ENCODE measurements at regions not wholly inside any gene's neighbourhood (a gene's known extent, or its start where the extent isn't known, plus 50 kb on each side); places are given as distances from the start of the nearest gene placed in this dataset.

- Histone ChIP-seq H3K4me1 (ENCODE audit: control insufficient read depth, insufficient read depth, low read length) (peaks cover 28% of the 10 kb centered on the region), H3K9me3 (ENCODE audit: control insufficient read depth in 2 of 2, low read length in 2 of 2) (no peaks in the 10 kb centered on the region), H3K4me3 (ENCODE audit: low read length in 2 of 2) (no peak overlapping the region), H3K36me3 (ENCODE audit: control insufficient read depth in 2 of 2, insufficient read depth in 2 of 2, low read length in 2 of 2) (peaks cover 17 to 28% of the 10 kb centered on the region in 2 donors), H3K9ac (ENCODE audit: low read length in 2 of 2) (peak overlapping the region in 1 of 2 donors; percentile 4), H3K27ac (ENCODE audit: low read length) (peak overlapping the region; percentile 80), H3K27me3 (ENCODE audit: control insufficient read depth in 1 of 2, insufficient read depth in 2 of 2, low read length in 2 of 2) (no peaks in the 10 kb centered on the region)
These were observed 285.0 kb upstream of the TPM1 start for GRCh38 chr15:62757535-62757934.

GRCh38 chr15:62758126-62758951 is 284.2 kb upstream of the TPM1 start:
- Histone ChIP-seq H3K36me3 (ENCODE audit: control insufficient read depth in 2 of 2, insufficient read depth in 2 of 2, low read length in 2 of 2) (peaks cover 18 to 27% of the 10 kb centered on the region in 2 donors), H3K4me1 (ENCODE audit: control insufficient read depth, insufficient read depth, low read length) (peaks cover 28% of the 10 kb centered on the region), H3K27me3 (ENCODE audit: control insufficient read depth in 1 of 2, insufficient read depth in 2 of 2, low read length in 2 of 2) (no peaks in the 10 kb centered on the region), H3K9me3 (ENCODE audit: control insufficient read depth in 2 of 2, low read length in 2 of 2) (no peaks in the 10 kb centered on the region), H3K9ac (ENCODE audit: low read length in 2 of 2) (peak overlapping the region; percentile 21 to 45), H3K4me3 (ENCODE audit: low read length in 2 of 2) (peak overlapping the region in 1 of 2 donors; percentile 35), H3K27ac (ENCODE audit: low read length) (peak overlapping the region; percentile 80)

- H3K4me3 ChIP-seq (ENCODE audit: low read length in 2 of 2): peak overlapping the region in 1 of 2 donors; percentile 8
- H3K27ac ChIP-seq (ENCODE audit: low read length): peak overlapping the region; percentile 80
These were observed 283.6 kb upstream of the TPM1 start for GRCh38 chr15:62758952-62759349.

GRCh38 chr15:62760538-62760937 is 282.0 kb upstream of the TPM1 start:
- Histone ChIP-seq H3K9ac (ENCODE audit: low read length in 2 of 2) (no peak overlapping the region), H3K27ac (ENCODE audit: low read length) (no peak overlapping the region), H3K9me3 (ENCODE audit: control insufficient read depth in 2 of 2, low read length in 2 of 2) (no peaks in the 10 kb centered on the region), H3K4me1 (ENCODE audit: control insufficient read depth, insufficient read depth, low read length) (peaks cover 28% of the 10 kb centered on the region), H3K4me3 (ENCODE audit: low read length in 2 of 2) (no peak overlapping the region), H3K27me3 (ENCODE audit: control insufficient read depth in 1 of 2, insufficient read depth in 2 of 2, low read length in 2 of 2) (no peaks in the 10 kb centered on the region), H3K36me3 (ENCODE audit: control insufficient read depth in 2 of 2, insufficient read depth in 2 of 2, low read length in 2 of 2) (peaks cover 14 to 24% of the 10 kb centered on the region in 2 donors)

More at GRCh38 chr15:62758952-62759349, 283.6 kb upstream of the TPM1 start:
- no peaks in the 10 kb centered on the region for H3K9me3 ChIP-seq (ENCODE audit: control insufficient read depth in 2 of 2, low read length in 2 of 2)
- peaks cover 18 to 29% of the 10 kb centered on the region in 2 donors for H3K36me3 ChIP-seq (ENCODE audit: control insufficient read depth in 2 of 2, insufficient read depth in 2 of 2, low read length in 2 of 2)
- H3K9ac ChIP-seq (ENCODE audit: low read length in 2 of 2): peak overlapping the region; percentile 21 to 45
- H3K27me3 ChIP-seq (ENCODE audit: control insufficient read depth in 1 of 2, insufficient read depth in 2 of 2, low read length in 2 of 2): no peaks in the 10 kb centered on the region
- peaks cover 28% of the 10 kb centered on the region for H3K4me1 ChIP-seq (ENCODE audit: control insufficient read depth, insufficient read depth, low read length)

DNA sequence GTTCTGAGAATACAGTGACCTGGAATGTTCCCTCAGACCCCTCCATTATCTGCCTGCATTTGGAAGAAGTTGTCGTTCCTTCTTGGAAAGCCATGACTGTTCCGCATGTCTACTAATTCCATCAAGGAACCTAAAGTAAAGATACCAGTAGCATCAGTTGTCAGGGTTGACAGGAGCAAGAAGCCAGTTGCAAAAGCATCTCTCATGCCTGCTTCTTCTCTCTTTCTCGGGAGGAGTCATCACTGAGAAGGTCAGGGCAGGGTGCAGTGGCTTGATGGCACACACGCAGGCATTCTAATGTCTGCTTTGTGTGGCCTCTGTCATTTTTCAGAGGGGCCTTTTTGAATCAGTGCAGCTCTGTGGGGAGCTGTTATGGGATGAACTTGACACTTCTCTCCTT is 276.6 kb upstream of the TPM1 start:
- peaks cover 26 to 33% of the 10 kb centered on the region in 2 donors for H3K36me3 ChIP-seq (ENCODE audit: control insufficient read depth in 2 of 2, insufficient read depth in 2 of 2, low read length in 2 of 2)
- peaks cover 6% of the 10 kb centered on the region for H3K4me1 ChIP-seq (ENCODE audit: control insufficient read depth, insufficient read depth, low read length)

DNA sequence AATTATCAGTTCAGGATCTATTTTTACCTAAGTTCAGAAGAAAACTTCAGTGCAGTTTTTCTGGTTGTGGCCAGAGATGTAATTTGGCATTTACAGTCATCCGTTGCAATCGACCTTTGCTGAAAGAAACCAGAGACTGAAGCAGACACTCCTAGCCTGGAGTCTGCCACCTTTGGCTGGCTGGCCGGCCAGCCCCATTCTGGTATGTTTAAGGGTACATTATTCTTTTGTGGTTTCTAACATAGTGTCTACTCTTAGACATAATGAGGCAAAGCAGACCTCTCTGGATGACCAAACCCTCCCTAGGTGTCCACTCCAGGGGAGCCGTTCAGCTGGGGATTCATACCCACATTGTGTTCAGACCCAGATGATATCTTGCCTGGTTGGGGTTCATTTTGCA is 275.9 kb upstream of the TPM1 start:
- Histone ChIP-seq H3K27me3 (ENCODE audit: control insufficient read depth in 1 of 2, insufficient read depth in 2 of 2, low read length in 2 of 2) (no peaks in the 10 kb centered on the region), H3K36me3 (ENCODE audit: control insufficient read depth in 2 of 2, insufficient read depth in 2 of 2, low read length in 2 of 2) (peaks cover 27 to 35% of the 10 kb centered on the region in 2 donors), H3K27ac (ENCODE audit: low read length) (no peak overlapping the region), H3K9ac (ENCODE audit: low read length in 2 of 2) (peak overlapping the region in 1 of 2 donors; percentile 13), H3K4me3 (ENCODE audit: low read length in 2 of 2) (no peak overlapping the region), H3K4me1 (ENCODE audit: control insufficient read depth, insufficient read depth, low read length) (peaks cover 6% of the 10 kb centered on the region), H3K9me3 (ENCODE audit: control insufficient read depth in 2 of 2, low read length in 2 of 2) (no peaks in the 10 kb centered on the region)

More for the DNA sequence above, 276.6 kb upstream of the TPM1 start:
- Histone ChIP-seq H3K27me3 (ENCODE audit: control insufficient read depth in 1 of 2, insufficient read depth in 2 of 2, low read length in 2 of 2) (no peaks in the 10 kb centered on the region), H3K4me3 (ENCODE audit: low read length in 2 of 2) (no peak overlapping the region), H3K27ac (ENCODE audit: low read length) (no peak overlapping the region), H3K9me3 (ENCODE audit: control insufficient read depth in 2 of 2, low read length in 2 of 2) (no peaks in the 10 kb centered on the region), H3K9ac (ENCODE audit: low read length in 2 of 2) (no peak overlapping the region)

GRCh38 chr15:62769604-62770003 is 272.9 kb upstream of the TPM1 start:
- Histone ChIP-seq H3K4me1 (ENCODE audit: control insufficient read depth, insufficient read depth, low read length) (peaks cover 6% of the 10 kb centered on the region), H3K27ac (ENCODE audit: low read length) (no peak overlapping the region), H3K4me3 (ENCODE audit: low read length in 2 of 2) (no peak overlapping the region), H3K36me3 (ENCODE audit: control insufficient read depth in 2 of 2, insufficient read depth in 2 of 2, low read length in 2 of 2) (peaks cover 22 to 40% of the 10 kb centered on the region in 2 donors), H3K27me3 (ENCODE audit: control insufficient read depth in 1 of 2, insufficient read depth in 2 of 2, low read length in 2 of 2) (no peaks in the 10 kb centered on the region), H3K9ac (ENCODE audit: low read length in 2 of 2) (no peak overlapping the region), H3K9me3 (ENCODE audit: control insufficient read depth in 2 of 2, low read length in 2 of 2) (no peaks in the 10 kb centered on the region)

DNA sequence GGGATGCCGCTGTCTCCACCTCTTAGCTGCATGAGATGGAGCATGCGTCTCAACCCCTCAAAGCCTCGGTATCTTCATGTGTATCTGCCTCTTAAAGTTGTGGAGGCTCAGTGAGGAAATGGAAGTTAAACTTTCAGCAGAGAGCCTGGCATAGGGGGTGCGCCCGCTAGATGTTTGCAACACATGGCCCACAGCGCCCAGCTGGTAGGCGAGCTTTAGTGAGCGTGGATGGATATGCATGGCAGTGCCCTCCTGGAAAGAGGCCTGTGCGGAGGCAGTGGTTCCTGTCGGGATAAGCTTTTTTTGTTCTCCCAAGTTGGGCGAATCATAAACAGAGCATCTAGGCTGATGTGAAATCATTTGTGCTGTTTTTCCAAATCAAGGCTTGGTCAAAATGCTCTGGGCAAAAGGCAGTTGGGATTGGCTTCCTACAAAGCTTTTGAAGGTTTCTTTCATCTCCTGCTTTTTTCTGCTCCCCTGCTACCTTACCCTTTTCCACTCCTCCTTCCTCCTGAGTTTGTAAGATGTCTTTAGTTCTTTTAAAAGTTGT is 272.4 kb upstream of the TPM1 start:
- Histone ChIP-seq H3K9ac (ENCODE audit: low read length in 2 of 2) (no peak overlapping the region), H3K4me1 (ENCODE audit: control insufficient read depth, insufficient read depth, low read length) (peaks cover 6% of the 10 kb centered on the region), H3K9me3 (ENCODE audit: control insufficient read depth in 2 of 2, low read length in 2 of 2) (no peaks in the 10 kb centered on the region), H3K36me3 (ENCODE audit: control insufficient read depth in 2 of 2, insufficient read depth in 2 of 2, low read length in 2 of 2) (peaks cover 22 to 41% of the 10 kb centered on the region in 2 donors), H3K27ac (ENCODE audit: low read length) (no peak overlapping the region), H3K27me3 (ENCODE audit: control insufficient read depth in 1 of 2, insufficient read depth in 2 of 2, low read length in 2 of 2) (no peaks in the 10 kb centered on the region), H3K4me3 (ENCODE audit: low read length in 2 of 2) (no peak overlapping the region)

DNA sequence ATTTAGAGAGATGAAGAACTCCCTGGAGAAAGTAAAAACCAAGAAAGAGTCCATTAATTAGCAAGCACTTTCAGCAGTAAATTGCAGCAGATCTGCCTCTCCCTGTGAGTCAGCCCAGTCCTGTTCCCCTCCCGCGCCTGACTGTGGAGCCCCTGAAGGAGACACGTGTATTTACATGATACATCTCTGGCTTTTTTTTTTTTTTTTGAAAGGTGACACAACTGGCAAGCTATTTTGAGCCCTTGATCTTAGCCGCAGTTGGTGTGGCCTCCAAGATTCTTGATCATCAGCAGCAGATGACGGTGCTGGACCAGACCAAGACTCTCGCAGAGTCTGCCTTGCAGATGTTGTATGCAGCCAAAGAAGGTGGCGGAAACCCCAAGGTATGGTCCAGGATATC is 271.8 kb upstream of the TPM1 start:
- Histone ChIP-seq H3K27ac (ENCODE audit: low read length) (no peak overlapping the region), H3K36me3 (ENCODE audit: control insufficient read depth in 2 of 2, insufficient read depth in 2 of 2, low read length in 2 of 2) (peaks cover 22 to 42% of the 10 kb centered on the region in 2 donors), H3K9me3 (ENCODE audit: control insufficient read depth in 2 of 2, low read length in 2 of 2) (no peaks in the 10 kb centered on the region), H3K9ac (ENCODE audit: low read length in 2 of 2) (no peak overlapping the region), H3K4me1 (ENCODE audit: control insufficient read depth, insufficient read depth, low read length) (peaks cover 5% of the 10 kb centered on the region), H3K4me3 (ENCODE audit: low read length in 2 of 2) (no peak overlapping the region), H3K27me3 (ENCODE audit: control insufficient read depth in 1 of 2, insufficient read depth in 2 of 2, low read length in 2 of 2) (no peaks in the 10 kb centered on the region)

GRCh38 chr15:62771234-62771633 is 271.3 kb upstream of the TPM1 start:
- no peak overlapping the region for H3K9ac ChIP-seq (ENCODE audit: low read length in 2 of 2)

More at GRCh38 chr15:62771234-62771633, 271.3 kb upstream of the TPM1 start:
- no peaks in the 10 kb centered on the region for H3K27me3 ChIP-seq (ENCODE audit: control insufficient read depth in 1 of 2, insufficient read depth in 2 of 2, low read length in 2 of 2)
- peaks cover under 1% of the 10 kb centered on the region for H3K4me1 ChIP-seq (ENCODE audit: control insufficient read depth, insufficient read depth, low read length)
- H3K9me3 ChIP-seq (ENCODE audit: control insufficient read depth in 2 of 2, low read length in 2 of 2): no peaks in the 10 kb centered on the region
- H3K27ac ChIP-seq (ENCODE audit: low read length): no peak overlapping the region
- H3K36me3 ChIP-seq (ENCODE audit: control insufficient read depth in 2 of 2, insufficient read depth in 2 of 2, low read length in 2 of 2): peaks cover 22 to 43% of the 10 kb centered on the region in 2 donors
- no peak overlapping the region for H3K4me3 ChIP-seq (ENCODE audit: low read length in 2 of 2)

All from stomach smooth muscle (tissue), 2 donors.